NOMO-1 treated with dmso at 0.1 percent for 144 hours (cell line): ENCODE measurements at regions not wholly inside any gene's neighbourhood (a gene's known extent, or its start where the extent isn't known, plus 50 kb on each side); places are given as distances from the start of the nearest gene placed in this dataset.
"Not testable (repeated sequence)": the region's sequence is repeated elsewhere in the genome, so short reads cannot be mapped to it uniquely, and the experiment has no call there.

Experiments used
- DNase-seq: peaks from one replicate; lab custom pipeline; 2025; ENCODE audit not compliant: unreplicated experiment; lab: John Stamatoyannopoulos, UW

GRCh38 chr1:194062526-194062925, 876.1 kb upstream of the B3GALT2 start:
- DNase-seq: no peak

GRCh38 chr1:194060481-194060880, 874.1 kb upstream of the B3GALT2 start:
- no peak for DNase-seq

DNA sequence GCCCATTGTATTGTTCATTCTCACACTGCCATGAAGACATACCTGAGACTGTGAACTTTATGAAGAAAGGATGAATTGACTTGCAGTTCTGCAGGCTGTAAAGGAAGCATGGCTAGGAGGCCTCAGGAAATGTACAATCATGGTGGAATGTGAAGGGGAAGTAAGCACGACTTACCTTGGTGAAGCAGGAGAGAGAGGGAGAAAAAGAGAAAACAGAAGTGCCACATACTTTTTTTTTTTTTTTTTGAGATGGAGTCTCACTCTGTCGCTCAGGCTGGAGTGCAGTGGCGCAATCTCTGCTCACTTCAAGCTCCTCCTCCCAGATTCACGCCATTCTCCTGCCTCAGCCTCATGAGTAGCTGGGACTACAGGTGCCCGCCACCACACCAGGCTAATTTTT, 871.9 kb upstream of the B3GALT2 start:
- not testable (repeated sequence) for DNase-seq

GRCh38 chr1:194056169-194056568, 869.8 kb upstream of the B3GALT2 start:
- no peak for DNase-seq

- no peak for DNase-seq
These were observed 869.1 kb upstream of the B3GALT2 start for GRCh38 chr1:194055536-194055935.

- DNase-seq: no peak
These were observed 866.3 kb upstream of the B3GALT2 start for GRCh38 chr1:194052514-194053338.

- no peak for DNase-seq
These were observed 861.5 kb upstream of the B3GALT2 start for GRCh38 chr1:194047921-194048320.

GRCh38 chr1:194047206-194047605, 860.8 kb upstream of the B3GALT2 start:
- DNase-seq: no peak

DNA sequence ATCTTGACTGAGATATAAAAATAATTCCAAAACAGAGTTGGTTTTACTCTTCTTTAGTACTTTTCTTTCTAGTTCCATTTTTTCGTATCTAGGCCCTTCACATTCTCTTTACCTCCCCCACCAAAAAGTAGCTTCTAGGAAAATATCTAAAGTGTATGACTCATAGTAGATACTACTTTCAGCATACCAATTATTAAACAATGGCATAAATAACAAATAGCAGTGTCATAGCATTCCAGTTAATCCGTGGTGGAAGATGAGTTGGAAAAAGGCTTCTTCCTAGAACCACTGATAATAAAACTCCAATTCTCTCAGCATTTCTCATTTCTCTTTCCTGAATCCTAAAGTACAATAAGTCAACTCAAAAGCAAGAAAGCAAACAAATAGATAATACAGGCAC, 859.0 kb upstream of the B3GALT2 start:
- no peak for DNase-seq

DNA sequence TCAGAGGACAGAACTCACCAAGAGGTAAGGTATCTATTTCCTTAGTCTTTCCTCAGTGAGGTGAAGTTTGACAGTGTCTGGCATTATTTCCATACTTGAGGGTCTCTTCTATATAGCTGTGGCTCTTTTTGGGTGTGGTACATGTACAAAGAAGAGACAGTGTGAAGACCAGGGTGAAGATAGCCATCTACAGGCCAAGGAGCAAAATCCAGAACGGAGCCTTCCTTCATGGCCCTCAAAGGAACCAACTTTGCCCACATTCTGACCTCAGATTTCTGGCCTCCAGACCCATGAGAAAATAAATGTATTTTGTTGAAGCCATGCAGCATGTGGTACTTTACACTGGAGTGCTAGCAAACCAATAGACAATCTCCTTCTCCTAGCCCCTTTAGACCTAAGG, 858.5 kb upstream of the B3GALT2 start:
- DNase-seq: no peak

GRCh38 chr1:194043984-194044755, 857.8 kb upstream of the B3GALT2 start:
- DNase-seq: no peak

- DNase-seq: no peak
These were observed 856.3 kb upstream of the B3GALT2 start for GRCh38 chr1:194042736-194043135.

- DNase-seq: no peak
These were observed 854.1 kb upstream of the B3GALT2 start for GRCh38 chr1:194040496-194040895.

GRCh38 chr1:194039578-194039977, 853.2 kb upstream of the B3GALT2 start:
- DNase-seq: no peak

GRCh38 chr1:194033646-194034045, 847.2 kb upstream of the B3GALT2 start:
- DNase-seq: no peak

DNA sequence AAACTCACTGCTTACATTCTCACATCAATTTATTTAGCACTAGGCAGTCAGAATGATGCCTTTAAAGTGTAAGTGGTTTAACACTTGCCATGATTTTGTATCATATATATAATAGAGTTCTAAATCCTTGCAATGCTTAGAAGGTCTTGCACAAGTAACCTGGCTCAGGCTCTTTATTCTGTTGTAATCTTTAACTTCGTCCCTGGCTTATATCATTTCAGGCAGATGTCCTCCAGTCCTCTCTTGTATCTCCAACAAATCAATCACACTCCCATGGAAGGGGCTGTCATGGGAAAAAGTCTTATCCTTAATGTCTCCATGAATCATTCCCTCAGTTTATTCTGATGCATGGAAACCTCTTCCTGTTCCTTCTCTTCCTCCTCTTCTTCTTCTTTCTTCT, 841.6 kb upstream of the B3GALT2 start:
- DNase-seq: no peak

DNA sequence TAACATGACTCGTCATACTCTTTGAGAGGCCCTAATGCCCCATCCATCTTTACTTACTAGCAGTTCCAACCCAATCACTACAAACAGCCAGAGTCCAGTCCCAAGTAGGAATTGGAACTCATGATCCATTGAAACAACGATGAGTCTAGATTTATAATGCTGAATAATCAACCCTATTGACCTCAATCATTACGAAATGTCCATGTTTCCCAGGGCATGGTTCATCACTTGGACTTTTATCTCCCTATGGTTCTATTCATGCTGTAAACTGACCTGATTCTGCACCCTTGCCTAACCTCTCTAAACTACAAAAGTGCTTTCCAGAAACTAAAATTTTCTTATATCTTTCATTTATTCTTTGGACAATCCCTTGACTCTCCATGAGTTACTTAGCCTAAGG, 840.0 kb upstream of the B3GALT2 start:
- DNase-seq: no peak

GRCh38 chr1:194024659-194025058, 838.2 kb upstream of the B3GALT2 start:
- no peak for DNase-seq

DNA sequence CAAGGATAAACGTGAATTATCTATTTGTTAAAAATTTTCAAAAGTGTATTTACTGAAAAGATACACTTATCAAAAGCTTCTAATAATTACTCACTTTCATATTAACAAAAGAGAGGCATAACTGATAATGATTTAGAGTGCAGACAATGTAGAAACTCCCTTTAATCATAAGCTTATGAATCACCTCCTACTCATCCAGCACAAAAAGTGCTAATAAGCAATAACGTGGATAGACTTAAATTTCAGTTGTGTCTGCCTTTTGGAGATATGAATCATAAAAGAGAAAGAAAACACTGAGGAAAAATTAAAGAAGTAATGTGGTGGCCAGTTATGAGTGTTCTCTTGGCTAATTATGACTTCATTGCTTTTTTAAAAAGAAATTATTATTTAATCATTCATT, 827.6 kb upstream of the B3GALT2 start:
- DNase-seq: no peak

DNA sequence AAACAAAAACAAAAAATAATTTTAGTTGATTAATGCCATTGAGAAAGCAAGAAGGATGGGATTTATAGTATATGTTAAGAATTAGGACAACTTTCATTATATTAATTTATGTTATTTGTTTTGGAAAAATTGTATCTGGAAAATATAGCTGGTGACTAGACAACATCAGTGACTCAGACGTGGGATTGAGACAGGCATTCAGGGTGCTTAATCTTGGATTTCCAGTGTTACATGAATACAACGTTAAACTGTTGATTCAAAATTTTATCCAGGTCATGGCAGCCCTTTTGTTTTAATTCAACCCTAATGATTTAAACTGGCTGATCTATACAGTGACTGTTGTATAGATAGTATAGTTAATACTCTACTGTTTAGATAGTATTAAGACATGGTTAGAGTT, 827.1 kb upstream of the B3GALT2 start:
- no peak for DNase-seq

GRCh38 chr1:194004146-194004545, 817.7 kb upstream of the B3GALT2 start:
- no peak for DNase-seq

DNA sequence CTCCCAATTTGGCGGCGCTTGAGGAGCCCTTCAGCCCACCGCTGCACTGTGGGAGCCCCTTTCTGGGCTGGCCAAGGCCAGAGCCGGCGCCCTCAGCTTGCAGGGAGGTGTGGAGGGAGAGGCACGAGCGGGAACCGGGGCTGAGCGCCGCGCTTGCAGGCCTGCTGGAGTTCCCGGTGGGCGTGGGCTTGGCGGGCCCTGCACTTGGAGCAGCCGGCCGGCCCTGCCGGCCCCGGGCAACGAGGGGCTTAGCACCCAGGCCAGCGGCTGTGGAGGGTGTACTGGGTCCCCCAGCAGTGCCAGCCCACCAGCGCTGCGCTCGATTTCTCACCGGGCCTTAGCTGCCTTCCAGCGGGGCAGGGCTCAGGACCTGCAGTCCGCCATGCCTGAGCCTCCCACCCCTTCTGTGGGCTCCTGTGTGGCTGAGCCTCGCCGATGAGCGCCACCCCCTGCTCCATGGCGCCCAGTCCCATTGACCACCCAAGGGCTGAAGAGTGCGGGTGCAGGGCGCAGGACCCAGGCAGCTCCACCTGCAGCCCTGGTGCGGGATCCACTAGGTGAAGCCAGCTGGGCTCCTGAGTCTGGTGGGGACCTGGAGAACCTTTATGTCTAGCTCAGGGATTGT, 815.4 kb upstream of the B3GALT2 start:
- DNase-seq: not testable (repeated sequence)
